Karpas-422 (cell line): ENCODE measurements at regions not wholly inside any gene's neighbourhood (a gene's known extent, or its start where the extent isn't known, plus 50 kb on each side); places are given as distances from the start of the nearest gene placed in this dataset.
"Not testable (repeated sequence)": the region's sequence is repeated elsewhere in the genome, so short reads cannot be mapped to it uniquely, and the experiment has no call there.

Source experiments
- DNase-seq: peaks from one replicate; pipeline ENCODE4 v3.0.0-alpha.2; 2015
- H2AFZ ChIP-seq: fragments of 200-600 bp; sonication (generic); 2 replicates; pipeline ENCODE4 v1.6.1; 2014; ENCODE audit warnings: antibody characterized with exemption, low read length, mixed read lengths
- H3K27ac ChIP-seq: fragments of 200-600 bp; sonication (generic); 2 replicates; pipeline ENCODE4 v1.5.1; 2014; ENCODE audit warnings: mild to moderate bottlenecking, low read length, moderate library complexity
- H3K27me3 ChIP-seq: fragments of 200-600 bp; sonication (generic); 2 replicates; pipeline ENCODE4 v1.6.1; 2014; ENCODE audit warnings: low read length, mixed read lengths
- H3K36me3 ChIP-seq: fragments of 200-600 bp; sonication (generic); 2 replicates; pipeline ENCODE4 v1.6.1; 2014; ENCODE audit warnings: low read length, mixed read lengths; ENCODE audit not compliant: insufficient read depth
- H3K4me1 ChIP-seq: fragments of 200-600 bp; sonication (generic); 2 replicates; pipeline ENCODE4 v1.6.1; 2014; ENCODE audit warnings: mild to moderate bottlenecking, low read length, mixed read lengths
- H3K4me2 ChIP-seq: fragments of 200-600 bp; sonication (generic); 2 replicates; pipeline ENCODE4 v1.6.1; 2014; ENCODE audit warnings: low read length, low read depth, mild to moderate bottlenecking; ENCODE audit not compliant: poor library complexity, severe bottlenecking
- H3K4me3 ChIP-seq: fragments of 200-600 bp; sonication (generic); 2 replicates; pipeline ENCODE4 v1.5.1; 2014; ENCODE audit warnings: mild to moderate bottlenecking, antibody characterized with exemption, low read length, mixed read lengths
- H3K79me2 ChIP-seq: fragments of 200-600 bp; sonication (generic); 2 replicates; pipeline ENCODE4 v1.6.1; 2014; ENCODE audit warnings: mild to moderate bottlenecking, low read length, mixed read lengths
- H3K9ac ChIP-seq: fragments of 200-600 bp; sonication (generic); 2 replicates; pipeline ENCODE4 v1.6.0; 2014; ENCODE audit warnings: low read length
- H3K9me2 ChIP-seq: fragments of 200-600 bp; sonication (generic), shearing (Covaris generic); replicated peaks from 2 replicates; pipeline ENCODE4 v1.6.0; 2014; ENCODE audit warnings: mild to moderate bottlenecking, low read length, moderate library complexity; ENCODE audit not compliant: insufficient read depth
- H3K9me3 ChIP-seq: fragments of 300-700, 200-600 bp; sonication (generic); 2 replicates; pipeline ENCODE4 v1.6.1; 2014; ENCODE audit warnings: low read length, mixed read lengths
- H4K20me1 ChIP-seq: fragments of 200-600 bp; sonication (generic); 2 replicates; pipeline ENCODE4 v1.6.1; 2014; ENCODE audit warnings: mild to moderate bottlenecking, antibody characterized with exemption, low read length, low read depth; ENCODE audit not compliant: insufficient read depth

- not testable (repeated sequence) for DNase-seq, H3K9me3 ChIP-seq, H4K20me1 ChIP-seq, H3K4me1 ChIP-seq, H3K9me2 ChIP-seq, H3K27ac ChIP-seq, H3K27me3 ChIP-seq, H3K9ac ChIP-seq, H3K79me2 ChIP-seq, H3K36me3 ChIP-seq, H2AFZ ChIP-seq, H3K4me3 ChIP-seq, H3K4me2 ChIP-seq
Observed at GRCh38 chr7:150147524-150147923, 175.6 kb upstream of the LRRC61 start.

GRCh38 chr7:150156015-150156414 lies 167.1 kb upstream of the LRRC61 start:
- not testable (repeated sequence) for H3K79me2 ChIP-seq, H2AFZ ChIP-seq, H4K20me1 ChIP-seq, H3K9me3 ChIP-seq, H3K9me2 ChIP-seq, DNase-seq, H3K9ac ChIP-seq, H3K4me1 ChIP-seq, H3K27me3 ChIP-seq, H3K4me3 ChIP-seq, H3K27ac ChIP-seq, H3K4me2 ChIP-seq, H3K36me3 ChIP-seq

- not testable (repeated sequence) for DNase-seq, H3K36me3 ChIP-seq, H3K9ac ChIP-seq, H4K20me1 ChIP-seq, H3K4me1 ChIP-seq, H3K79me2 ChIP-seq, H3K4me2 ChIP-seq, H3K27me3 ChIP-seq, H2AFZ ChIP-seq, H3K9me2 ChIP-seq, H3K4me3 ChIP-seq, H3K27ac ChIP-seq, H3K9me3 ChIP-seq
Observed at GRCh38 chr7:150158696-150159095, 164.5 kb upstream of the LRRC61 start.

GRCh38 chr7:150169515-150169914 lies 153.6 kb upstream of the LRRC61 start:
- not testable (repeated sequence) for H3K27ac ChIP-seq, H3K27me3 ChIP-seq, H3K4me1 ChIP-seq, H2AFZ ChIP-seq, H3K4me2 ChIP-seq, H4K20me1 ChIP-seq, H3K36me3 ChIP-seq, H3K9me2 ChIP-seq, H3K9me3 ChIP-seq, H3K9ac ChIP-seq, DNase-seq, H3K79me2 ChIP-seq, H3K4me3 ChIP-seq

GRCh38 chr7:150169943-150170490 lies 153.1 kb upstream of the LRRC61 start:
- not testable (repeated sequence) for H3K27ac ChIP-seq, H3K27me3 ChIP-seq, DNase-seq, H3K79me2 ChIP-seq, H3K9me2 ChIP-seq, H3K4me3 ChIP-seq, H3K36me3 ChIP-seq, H3K9me3 ChIP-seq, H3K9ac ChIP-seq, H3K4me1 ChIP-seq, H2AFZ ChIP-seq, H3K4me2 ChIP-seq, H4K20me1 ChIP-seq

GRCh38 chr7:150183602-150184001 lies 139.6 kb upstream of the LRRC61 start:
- not testable (repeated sequence) for H3K9me2 ChIP-seq, H3K9ac ChIP-seq, DNase-seq, H3K79me2 ChIP-seq, H3K4me2 ChIP-seq, H3K9me3 ChIP-seq, H2AFZ ChIP-seq, H3K4me1 ChIP-seq, H3K4me3 ChIP-seq, H3K27me3 ChIP-seq, H3K36me3 ChIP-seq, H3K27ac ChIP-seq, H4K20me1 ChIP-seq

GRCh38 chr7:150189963-150190362 lies 133.2 kb upstream of the LRRC61 start:
- H3K79me2 ChIP-seq, H4K20me1 ChIP-seq, H2AFZ ChIP-seq, H3K4me1 ChIP-seq, H3K36me3 ChIP-seq, H3K27ac ChIP-seq, H3K9me2 ChIP-seq, DNase-seq, H3K4me3 ChIP-seq, H3K27me3 ChIP-seq, H3K9me3 ChIP-seq, H3K9ac ChIP-seq, H3K4me2 ChIP-seq: not testable (repeated sequence)

GRCh38 chr7:150192541-150192940 lies 130.6 kb upstream of the LRRC61 start:
- not testable (repeated sequence) for H3K9ac ChIP-seq, H3K36me3 ChIP-seq, H3K79me2 ChIP-seq, H3K4me3 ChIP-seq, DNase-seq, H3K4me1 ChIP-seq, H3K4me2 ChIP-seq, H4K20me1 ChIP-seq, H3K27me3 ChIP-seq, H2AFZ ChIP-seq, H3K9me2 ChIP-seq, H3K27ac ChIP-seq, H3K9me3 ChIP-seq

- not testable (repeated sequence) for H3K4me3 ChIP-seq, DNase-seq, H3K4me1 ChIP-seq, H3K36me3 ChIP-seq, H3K27me3 ChIP-seq, H2AFZ ChIP-seq, H3K4me2 ChIP-seq, H4K20me1 ChIP-seq, H3K9ac ChIP-seq, H3K27ac ChIP-seq, H3K9me3 ChIP-seq, H3K79me2 ChIP-seq, H3K9me2 ChIP-seq
Observed at GRCh38 chr7:150193866-150194265, 129.3 kb upstream of the LRRC61 start.
